Smooth muscle cell (in vitro differentiated cells): ENCODE measurements at regions not wholly inside any gene's neighbourhood (a gene's known extent, or its start where the extent isn't known, plus 50 kb on each side); places are given as distances from the start of the nearest gene placed in this dataset.

Source experiments
- DNase-seq: peaks from one replicate; lab custom pipeline; 2025; ENCODE audit not compliant: unreplicated experiment; lab: John Stamatoyannopoulos, UW
- H2AFZ ChIP-seq: fragments of 200-600 bp; sonication (generic); 2 replicates; pipeline ENCODE4 v1.6.0; 2016; ENCODE audit warnings: antibody characterized with exemption, low read depth, mild to moderate bottlenecking
- H3F3A ChIP-seq: fragments of 200-600 bp; sonication (generic); 2 replicates; pipeline ENCODE4 v1.6.0; 2017; ENCODE audit warnings: antibody characterized with exemption, low read depth
- H3K27ac ChIP-seq: fragments of 200-600 bp; sonication (generic); 2 replicates; pipeline ENCODE4 v1.5.1; 2016; ENCODE audit warnings: low read depth, mild to moderate bottlenecking
- H3K27me3 ChIP-seq: fragments of 200-600 bp; sonication (generic); 2 replicates; pipeline ENCODE4 v1.6.1; 2016; ENCODE audit warnings: low read depth, mild to moderate bottlenecking
- H3K36me3 ChIP-seq: fragments of 200-600 bp; sonication (generic); 2 replicates; pipeline ENCODE4 v1.5.1; 2016; ENCODE audit warnings: low read depth
- H3K4me1 ChIP-seq: fragments of 200-600 bp; sonication (generic); 2 replicates; pipeline ENCODE4 v1.5.1; 2016; ENCODE audit warnings: low read depth
- H3K4me2 ChIP-seq: fragments of 200-600 bp; sonication (generic); 2 replicates; pipeline ENCODE4 v1.6.0; 2016; ENCODE audit warnings: mild to moderate bottlenecking
- H3K4me3 ChIP-seq: fragments of 200-600 bp; sonication (generic); 2 replicates; pipeline ENCODE4 v1.5.1; 2016; ENCODE audit warnings: mild to moderate bottlenecking
- H3K79me2 ChIP-seq: fragments of 200-600 bp; sonication (generic); 2 replicates; pipeline ENCODE4 v1.6.0; 2016; ENCODE audit warnings: low read depth, mild to moderate bottlenecking
- H3K9ac ChIP-seq: fragments of 200-600 bp; sonication (generic); 2 replicates; pipeline ENCODE4 v1.6.0; 2016; ENCODE audit warnings: low read depth
- H3K9me3 ChIP-seq: fragments of 200-600 bp; sonication (generic); replicated peaks from 2 replicates; pipeline ENCODE4 v1.5.1; 2016; ENCODE audit warnings: low read depth
- H4K20me1 ChIP-seq: fragments of 200-600 bp; sonication (generic); 2 replicates; pipeline ENCODE4 v1.6.0; 2016; ENCODE audit warnings: low read depth
- WGBS: methylation state at CpG from one replicate; pipeline ENCODE4 v1.1.7; 2016; ENCODE audit warnings: low lambda C conversion rate; 5-methylcytosine and 5-hydroxymethylcytosine counted together
- TF ChIP-seq, protein P1 (sequence below): fragments of 200-600 bp; sonication (generic); IDR thresholded peaks from 2 replicates; pipeline ENCODE4 v1.5.1; 2017; ENCODE audit warnings: borderline replicate concordance, mild to moderate bottlenecking, antibody characterized with exemption; ENCODE audit not compliant: insufficient read depth, poor library complexity, severe bottlenecking

- no peaks in the 10 kb centered on the region for H3K27me3 ChIP-seq
- no peaks in the 10 kb centered on the region for H3K9me3 ChIP-seq
- H3K79me2 ChIP-seq, result no peaks in the 10 kb centered on the region
- TF ChIP-seq, protein P1, sequence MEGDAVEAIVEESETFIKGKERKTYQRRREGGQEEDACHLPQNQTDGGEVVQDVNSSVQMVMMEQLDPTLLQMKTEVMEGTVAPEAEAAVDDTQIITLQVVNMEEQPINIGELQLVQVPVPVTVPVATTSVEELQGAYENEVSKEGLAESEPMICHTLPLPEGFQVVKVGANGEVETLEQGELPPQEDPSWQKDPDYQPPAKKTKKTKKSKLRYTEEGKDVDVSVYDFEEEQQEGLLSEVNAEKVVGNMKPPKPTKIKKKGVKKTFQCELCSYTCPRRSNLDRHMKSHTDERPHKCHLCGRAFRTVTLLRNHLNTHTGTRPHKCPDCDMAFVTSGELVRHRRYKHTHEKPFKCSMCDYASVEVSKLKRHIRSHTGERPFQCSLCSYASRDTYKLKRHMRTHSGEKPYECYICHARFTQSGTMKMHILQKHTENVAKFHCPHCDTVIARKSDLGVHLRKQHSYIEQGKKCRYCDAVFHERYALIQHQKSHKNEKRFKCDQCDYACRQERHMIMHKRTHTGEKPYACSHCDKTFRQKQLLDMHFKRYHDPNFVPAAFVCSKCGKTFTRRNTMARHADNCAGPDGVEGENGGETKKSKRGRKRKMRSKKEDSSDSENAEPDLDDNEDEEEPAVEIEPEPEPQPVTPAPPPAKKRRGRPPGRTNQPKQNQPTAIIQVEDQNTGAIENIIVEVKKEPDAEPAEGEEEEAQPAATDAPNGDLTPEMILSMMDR, result no peak
- H3K9ac ChIP-seq, result no peak overlapping the region
- H4K20me1 ChIP-seq, result no peaks in the 10 kb centered on the region
- H2AFZ ChIP-seq, result no peak overlapping the region
- no peak overlapping the region for H3K4me2 ChIP-seq
- no peak for DNase-seq
- H3K4me1 ChIP-seq, result no peaks in the 10 kb centered on the region
- 95% methylated on average over 2 of the region's 2 CpGs for WGBS
- no peaks in the 10 kb centered on the region for H3F3A ChIP-seq
- no peaks in the 10 kb centered on the region for H3K36me3 ChIP-seq
- no peak overlapping the region for H3K27ac ChIP-seq
- no peak overlapping the region for H3K4me3 ChIP-seq
These were observed 879.2 kb downstream of the AACS start for GRCh38 chr12:125944446-125944845.

GRCh38 chr12:125949471-125949870, 884.2 kb downstream of the AACS start:
- no peaks in the 10 kb centered on the region for H3K36me3 ChIP-seq
- no peak overlapping the region for H3K27ac ChIP-seq
- no peaks in the 10 kb centered on the region for H3K79me2 ChIP-seq
- H3K4me3 ChIP-seq, result no peak overlapping the region
- WGBS, result 85% methylated on average over 7 of the region's 7 CpGs
- H3F3A ChIP-seq, result no peaks in the 10 kb centered on the region
- H3K27me3 ChIP-seq, result no peaks in the 10 kb centered on the region
- H3K4me2 ChIP-seq, result no peak overlapping the region
- no peaks in the 10 kb centered on the region for H3K9me3 ChIP-seq
- DNase-seq, result no peak
- TF ChIP-seq, protein P1, result no peak
- no peak overlapping the region for H2AFZ ChIP-seq
- no peak overlapping the region for H3K9ac ChIP-seq
- no peaks in the 10 kb centered on the region for H4K20me1 ChIP-seq
- no peaks in the 10 kb centered on the region for H3K4me1 ChIP-seq

GRCh38 chr12:125954362-125954761, 889.1 kb downstream of the AACS start:
- TF ChIP-seq, protein P1, result no peak
- no peaks in the 10 kb centered on the region for H4K20me1 ChIP-seq
- no peaks in the 10 kb centered on the region for H3K4me1 ChIP-seq
- H3K36me3 ChIP-seq, result no peaks in the 10 kb centered on the region
- H3K4me2 ChIP-seq, result no peak overlapping the region
- H3K9ac ChIP-seq, result no peak overlapping the region
- no peak overlapping the region for H2AFZ ChIP-seq
- no peaks in the 10 kb centered on the region for H3K27me3 ChIP-seq
- 86% methylated on average over 4 of the region's 4 CpGs for WGBS
- H3K4me3 ChIP-seq, result no peak overlapping the region
- no peaks in the 10 kb centered on the region for H3K79me2 ChIP-seq
- H3F3A ChIP-seq, result no peaks in the 10 kb centered on the region
- no peak overlapping the region for H3K27ac ChIP-seq
- no peak for DNase-seq
- no peaks in the 10 kb centered on the region for H3K9me3 ChIP-seq

- no peak overlapping the region for H2AFZ ChIP-seq
- 82% methylated on average over 7 of the region's 7 CpGs for WGBS
- DNase-seq, result no peak
These were observed 891.0 kb downstream of the AACS start for GRCh38 chr12:125956186-125956585.

More at GRCh38 chr12:125956186-125956585, 891.0 kb downstream of the AACS start:
- Histone ChIP-seq H4K20me1 (no peaks in the 10 kb centered on the region), H3K4me2 (no peak overlapping the region), H3K36me3 (no peaks in the 10 kb centered on the region), H3K27me3 (no peaks in the 10 kb centered on the region), H3K4me1 (no peaks in the 10 kb centered on the region), H3K9ac (no peak overlapping the region), H3K79me2 (no peaks in the 10 kb centered on the region), H3K9me3 (no peaks in the 10 kb centered on the region), H3F3A (no peaks in the 10 kb centered on the region), H3K4me3 (no peak overlapping the region), H3K27ac (no peak overlapping the region)
- TF ChIP-seq, protein P1, result no peak
